ENCODE measurements at regions not wholly inside any gene's neighbourhood (a gene's known extent, or its start where the extent isn't known, plus 50 kb on each side); places are given as distances from the start of the nearest gene placed in this dataset.

GRCh38 chr4:41349021-41349420 lies 92.3 kb downstream of the UCHL1 start:
- TF ChIP-seq EZH2phosphoT487 (IDR thresholded peaks at IDR 0.05; ENCODE audit: insufficient read depth, low read depth) = no peak
- no peak for TF ChIP-seq EZH2 (IDR thresholded peaks at IDR 0.05; ENCODE audit: insufficient read depth, poor library complexity, severe bottlenecking)
